ENCODE measurements at regions not wholly inside any gene's neighbourhood (a gene's known extent, or its start where the extent isn't known, plus 50 kb on each side); places are given as distances from the start of the nearest gene placed in this dataset.

DNA sequence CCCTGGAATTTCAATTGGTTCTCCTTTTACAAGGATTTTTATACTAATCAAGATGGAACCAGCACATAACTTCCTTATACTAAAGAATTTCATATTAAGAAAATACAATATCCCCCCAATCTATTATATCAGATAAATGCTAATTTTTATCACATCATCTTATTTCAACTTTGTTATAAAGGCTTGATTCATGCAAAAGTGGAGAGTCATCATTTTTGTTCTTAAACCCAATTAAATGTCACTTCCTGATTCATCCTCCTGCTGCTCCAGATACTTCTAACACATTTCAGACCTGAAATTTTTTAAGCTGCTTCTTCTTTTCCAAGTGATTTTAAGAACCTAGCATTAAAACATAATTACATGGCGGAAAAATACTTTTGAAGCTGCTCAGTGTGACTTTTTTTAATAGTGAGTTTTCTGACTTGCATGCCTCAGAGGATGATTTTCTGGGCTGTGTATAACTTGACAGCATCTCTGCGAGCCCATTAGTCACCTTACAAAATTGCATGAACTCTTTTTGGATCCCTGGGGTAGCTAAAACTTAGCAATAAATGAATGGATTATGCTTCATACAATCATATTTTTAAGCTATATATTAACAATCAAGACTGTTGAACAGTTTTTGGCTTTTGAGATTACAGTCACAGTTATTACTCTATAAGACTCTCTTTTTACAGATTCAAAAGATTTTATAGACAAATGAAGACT is 134.1 kb downstream of the ELOVL4 start:
- no peak for FAIRE-seq
- no peak overlapping the region for H3K4me3 ChIP-seq (replicated peaks in 1 of 3; ENCODE audit: insufficient read depth in 1 of 3, low read depth in 1 of 3, low read length in 3 of 3)
- BruUV-seq (replicated peaks) = no TSS peak
- no peak overlapping the region for H3K27ac ChIP-seq (ENCODE audit: insufficient read depth, low read depth, low read length)
- H3K4me1 ChIP-seq (ENCODE audit: control insufficient read depth, extremely low read depth, insufficient read depth, low read length) = no peaks in the 10 kb centered on the region
- ChIA-PET POLR2A (no interaction called here), CTCF (interaction anchor here (0.9 to 1.3 kb wide), 5 partner anchors 11 to 243 kb away, joined by 3 to 10 read pairs (median 3); no protein-coding TSS in a partner anchor)
- no peak for DNase-seq (ENCODE audit: low read depth, low spot score)
- no peak for TF ChIP-seq POLR2AphosphoS5 (IDR thresholded peaks at IDR 0.05; ENCODE audit: insufficient read depth, low read depth, low read length)
- TF ChIP-seq FOS (IDR thresholded peaks at IDR 0.05; ENCODE audit: borderline replicate concordance, insufficient read depth, low read length) = no peak
- TF ChIP-seq GATA2 (IDR thresholded peaks at IDR 0.05; ENCODE audit: insufficient read depth, insufficient read length, low read depth, low read length) = no peak
- no peak for TF ChIP-seq MYC (IDR thresholded peaks at IDR 0.05; ENCODE audit: low read depth, low read length)
- no peak for TF ChIP-seq EZH2 (IDR thresholded peaks at IDR 0.05; ENCODE audit: borderline replicate concordance, low read depth, low read length, severe bottlenecking)
- H3K9me3 ChIP-seq (replicated peaks; ENCODE audit: control insufficient read depth, insufficient read depth, low read length) = no peaks in the 10 kb centered on the region
- intact Hi-C loops (cut with micrococcal nuclease) (loop anchor here (5.0 to 10.0 kb wide), 3 partner anchors 101 to 736 kb away; partner anchors contain the start of gene PHIP), dilution Hi-C loops (cut with MboI; ENCODE audit: extremely low pct_ligation_motif_present, low sequenced_read_pairs) (no loop called here)
- no peaks in the 10 kb centered on the region for H3K79me2 ChIP-seq (ENCODE audit: control insufficient read depth, insufficient read depth, low read length)
- H3K36me3 ChIP-seq (ENCODE audit: control insufficient read depth in 2 of 2, extremely low read depth in 1 of 2, insufficient read depth in 2 of 2, low read length in 2 of 2) = no peaks in the 10 kb centered on the region
- H3K9ac ChIP-seq (replicated peaks; ENCODE audit: extremely low read depth, insufficient read depth, low read length) = no peak overlapping the region
- no peak overlapping the region for H2AFZ ChIP-seq (ENCODE audit: low read depth, low read length)
- H3K4me2 ChIP-seq (ENCODE audit: insufficient read depth, low read length) = no peak overlapping the region
- H4K20me1 ChIP-seq (replicated peaks; ENCODE audit: control insufficient read depth, extremely low read depth, insufficient read depth, low read length) = no peaks in the 10 kb centered on the region
- H3K27me3 ChIP-seq (ENCODE audit: control insufficient read depth in 2 of 2, insufficient read depth in 2 of 2, low read length in 2 of 2) = peaks cover 6 to 9% of the 10 kb centered on the region in 2 experiments
- H3K9me1 ChIP-seq (replicated peaks; ENCODE audit: control insufficient read depth, extremely low read depth, insufficient read depth, low read length) = no peaks in the 10 kb centered on the region

DNA sequence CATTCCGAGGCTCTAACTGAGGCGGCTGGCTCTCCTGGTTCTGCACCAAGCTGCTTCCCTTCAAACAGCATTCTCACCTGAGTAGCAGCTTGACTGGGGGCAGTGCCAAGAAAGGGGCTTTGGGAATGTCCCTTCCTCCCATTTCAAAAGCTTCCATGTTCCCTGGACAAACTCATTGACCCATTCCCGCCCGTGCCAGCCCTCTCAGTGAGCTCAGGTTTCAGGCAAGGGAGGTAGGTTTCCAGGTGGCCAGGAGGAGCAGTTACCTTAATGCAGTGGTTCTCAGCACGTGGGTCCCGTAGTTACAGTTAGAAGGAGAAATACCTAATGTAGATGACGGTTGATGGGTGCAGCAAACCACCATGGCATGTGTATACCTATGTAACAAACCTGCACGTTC is 135.2 kb downstream of the ELOVL4 start:
- Histone ChIP-seq H3K4me3 (replicated peaks in 1 of 3; ENCODE audit: insufficient read depth in 1 of 3, low read depth in 1 of 3, low read length in 3 of 3) (no peak overlapping the region), H2AFZ (ENCODE audit: low read depth, low read length) (no peak overlapping the region), H3K79me2 (ENCODE audit: control insufficient read depth, insufficient read depth, low read length) (no peaks in the 10 kb centered on the region), H4K20me1 (replicated peaks; ENCODE audit: control insufficient read depth, extremely low read depth, insufficient read depth, low read length) (no peaks in the 10 kb centered on the region), H3K9me3 (replicated peaks; ENCODE audit: control insufficient read depth, insufficient read depth, low read length) (no peaks in the 10 kb centered on the region), H3K27me3 (ENCODE audit: control insufficient read depth in 2 of 2, insufficient read depth in 2 of 2, low read length in 2 of 2) (peaks cover 8 to 9% of the 10 kb centered on the region in 2 experiments), H3K4me1 (ENCODE audit: control insufficient read depth, extremely low read depth, insufficient read depth, low read length) (no peaks in the 10 kb centered on the region), H3K9ac (replicated peaks; ENCODE audit: extremely low read depth, insufficient read depth, low read length) (no peak overlapping the region), H3K9me1 (replicated peaks; ENCODE audit: control insufficient read depth, extremely low read depth, insufficient read depth, low read length) (no peaks in the 10 kb centered on the region), H3K4me2 (ENCODE audit: insufficient read depth, low read length) (no peak overlapping the region), H3K36me3 (ENCODE audit: control insufficient read depth in 2 of 2, extremely low read depth in 1 of 2, insufficient read depth in 2 of 2, low read length in 2 of 2) (no peaks in the 10 kb centered on the region), H3K27ac (ENCODE audit: insufficient read depth, low read depth, low read length) (no peak overlapping the region)
- DNase-seq (ENCODE audit: low read depth, low spot score) = no peak
- no TSS peak for BruUV-seq (replicated peaks)
- FAIRE-seq = no peak
- TF ChIP-seq POLR2AphosphoS5 (IDR thresholded peaks at IDR 0.05; ENCODE audit: insufficient read depth, low read depth, low read length) (no peak), POLR2A (IDR thresholded peaks at IDR 0.05; ENCODE audit: low read depth, low read length) (no peak), GATA2 (IDR thresholded peaks at IDR 0.05; ENCODE audit: insufficient read depth, insufficient read length, low read depth, low read length) (no peak), JUN (IDR thresholded peaks at IDR 0.05; ENCODE audit: borderline replicate concordance, insufficient read depth, insufficient read length, low read depth) (no peak), EZH2 (IDR thresholded peaks at IDR 0.05; ENCODE audit: borderline replicate concordance, low read depth, low read length, severe bottlenecking) (no peak), FOS (IDR thresholded peaks at IDR 0.05; ENCODE audit: borderline replicate concordance, insufficient read depth, low read length) (no peak), MYC (IDR thresholded peaks at IDR 0.05; ENCODE audit: low read depth, low read length) (no peak)
- TF ChIP-seq, protein P1, sequence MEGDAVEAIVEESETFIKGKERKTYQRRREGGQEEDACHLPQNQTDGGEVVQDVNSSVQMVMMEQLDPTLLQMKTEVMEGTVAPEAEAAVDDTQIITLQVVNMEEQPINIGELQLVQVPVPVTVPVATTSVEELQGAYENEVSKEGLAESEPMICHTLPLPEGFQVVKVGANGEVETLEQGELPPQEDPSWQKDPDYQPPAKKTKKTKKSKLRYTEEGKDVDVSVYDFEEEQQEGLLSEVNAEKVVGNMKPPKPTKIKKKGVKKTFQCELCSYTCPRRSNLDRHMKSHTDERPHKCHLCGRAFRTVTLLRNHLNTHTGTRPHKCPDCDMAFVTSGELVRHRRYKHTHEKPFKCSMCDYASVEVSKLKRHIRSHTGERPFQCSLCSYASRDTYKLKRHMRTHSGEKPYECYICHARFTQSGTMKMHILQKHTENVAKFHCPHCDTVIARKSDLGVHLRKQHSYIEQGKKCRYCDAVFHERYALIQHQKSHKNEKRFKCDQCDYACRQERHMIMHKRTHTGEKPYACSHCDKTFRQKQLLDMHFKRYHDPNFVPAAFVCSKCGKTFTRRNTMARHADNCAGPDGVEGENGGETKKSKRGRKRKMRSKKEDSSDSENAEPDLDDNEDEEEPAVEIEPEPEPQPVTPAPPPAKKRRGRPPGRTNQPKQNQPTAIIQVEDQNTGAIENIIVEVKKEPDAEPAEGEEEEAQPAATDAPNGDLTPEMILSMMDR (IDR thresholded peaks at IDR 0.05; ENCODE audit: extremely low read depth in 1 of 2, insufficient read depth in 1 of 2, low read depth in 1 of 2, low read length in 2 of 2) = no peak
- TF ChIP-seq, protein P2, sequence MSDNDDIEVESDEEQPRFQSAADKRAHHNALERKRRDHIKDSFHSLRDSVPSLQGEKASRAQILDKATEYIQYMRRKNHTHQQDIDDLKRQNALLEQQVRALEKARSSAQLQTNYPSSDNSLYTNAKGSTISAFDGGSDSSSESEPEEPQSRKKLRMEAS (IDR thresholded peaks at IDR 0.05; ENCODE audit: insufficient read depth, insufficient read length) = no peak
- ChIA-PET POLR2A (no interaction called here), CTCF (interaction anchor here (1.0 kb wide), 1 partner anchor 241 kb away, joined by 3 read pairs; no protein-coding TSS in a partner anchor)
- dilution Hi-C loops (cut with MboI; ENCODE audit: extremely low pct_ligation_motif_present, low sequenced_read_pairs) (no loop called here), intact Hi-C loops (cut with micrococcal nuclease) (loop anchor here (5.0 to 10.0 kb wide), 3 partner anchors 100 to 735 kb away; partner anchors contain the start of gene PHIP)

Data from endothelial cell of umbilical vein (primary cell).